ENCODE measurements at regions not wholly inside any gene's neighbourhood (a gene's known extent, or its start where the extent isn't known, plus 50 kb on each side); places are given as distances from the start of the nearest gene placed in this dataset.

DNA sequence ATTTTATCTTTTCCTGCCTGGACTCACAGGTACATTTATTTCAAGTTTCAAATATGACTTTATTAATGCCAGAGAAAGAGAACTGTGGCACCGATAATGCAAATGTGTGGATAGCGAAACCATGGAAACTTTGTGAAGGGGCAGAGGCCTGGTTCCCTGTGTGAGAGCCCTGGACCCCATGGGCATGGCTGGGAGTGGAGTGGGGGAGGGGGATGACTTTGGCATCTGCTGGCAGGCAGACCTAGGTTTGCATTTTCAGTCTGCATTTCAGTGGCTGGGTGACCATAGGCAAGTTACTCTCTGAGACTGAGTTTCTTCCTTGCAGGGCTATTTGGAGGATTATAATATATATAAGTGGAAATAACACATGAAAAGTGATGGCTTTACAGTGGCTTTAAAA, 163.8 kb upstream of the TMTC4 start:
- H3K9me3 Mint-ChIP-seq = no peaks in the 10 kb centered on the region
- peaks cover 1% of the 10 kb centered on the region for H3K36me3 Mint-ChIP-seq (ENCODE audit: insufficient read depth)
- no peaks in the 10 kb centered on the region for H3K4me1 Mint-ChIP-seq
- no peak overlapping the region for H3K4me3 Mint-ChIP-seq
- ATAC-seq (replicated peaks; ENCODE audit: extremely low read depth, poor library complexity, severe bottlenecking) (no peak), DNase-seq (ENCODE audit: low spot score in 2 of 2) (no peak)
- H3K27me3 Mint-ChIP-seq = peaks cover 42% of the 10 kb centered on the region
- H3K27ac Mint-ChIP-seq (ENCODE audit: low read depth) = no peak overlapping the region

DNA sequence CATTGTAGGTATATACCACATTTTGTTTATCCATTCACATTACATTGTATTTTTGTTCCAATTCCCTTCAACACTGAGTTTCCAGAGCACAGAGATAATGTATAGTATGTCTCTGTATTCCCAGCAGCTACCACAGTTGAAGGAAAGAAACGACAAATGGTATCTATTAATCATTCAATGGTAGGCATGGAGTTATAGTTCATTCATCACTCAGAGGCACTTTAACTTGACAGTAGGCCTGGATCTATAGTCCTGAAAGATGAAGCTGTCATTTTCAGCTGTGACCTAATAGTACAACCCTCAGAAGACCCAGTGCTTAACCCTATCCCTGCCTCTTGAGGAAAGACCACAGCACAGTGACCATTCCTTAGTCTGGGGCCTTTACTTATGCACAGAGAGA, 163.0 kb upstream of the TMTC4 start:
- Mint-ChIP-seq H3K4me1 (no peaks in the 10 kb centered on the region), H3K4me3 (no peak overlapping the region), H3K36me3 (ENCODE audit: insufficient read depth) (peaks cover 1% of the 10 kb centered on the region), H3K27me3 (peaks cover 42% of the 10 kb centered on the region), H3K27ac (ENCODE audit: low read depth) (no peak overlapping the region), H3K9me3 (no peaks in the 10 kb centered on the region)
- no peak for DNase-seq (ENCODE audit: low spot score in 2 of 2)
- no peak for ATAC-seq (replicated peaks; ENCODE audit: extremely low read depth, poor library complexity, severe bottlenecking)

DNA sequence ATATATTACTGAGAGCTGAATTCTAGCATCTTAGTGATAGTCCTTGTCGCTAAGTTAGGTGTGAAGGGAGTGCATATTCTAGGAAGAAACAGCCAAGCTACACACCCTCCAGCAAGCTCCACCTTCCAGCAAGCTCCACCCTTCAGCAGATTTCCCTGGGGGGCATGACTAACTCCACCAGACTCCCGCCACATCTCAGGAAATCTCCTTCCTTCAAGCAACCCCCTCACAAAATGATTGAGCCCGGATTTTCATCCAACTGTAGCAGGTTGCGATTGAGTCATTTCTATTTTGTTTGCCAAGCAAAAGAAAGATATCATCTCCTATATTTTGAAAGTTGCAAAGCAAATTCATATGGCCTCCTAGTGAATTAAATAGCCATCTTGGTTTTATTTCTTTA, 162.1 kb upstream of the TMTC4 start:
- H3K27me3 Mint-ChIP-seq = peaks cover 44% of the 10 kb centered on the region
- DNase-seq (ENCODE audit: low spot score in 2 of 2) (no peak), ATAC-seq (replicated peaks; ENCODE audit: extremely low read depth, poor library complexity, severe bottlenecking) (no peak)
- H3K27ac Mint-ChIP-seq (ENCODE audit: low read depth) = no peak overlapping the region
- no peaks in the 10 kb centered on the region for H3K9me3 Mint-ChIP-seq
- peaks cover 1% of the 10 kb centered on the region for H3K36me3 Mint-ChIP-seq (ENCODE audit: insufficient read depth)
- no peak overlapping the region for H3K4me3 Mint-ChIP-seq
- no peaks in the 10 kb centered on the region for H3K4me1 Mint-ChIP-seq

DNA sequence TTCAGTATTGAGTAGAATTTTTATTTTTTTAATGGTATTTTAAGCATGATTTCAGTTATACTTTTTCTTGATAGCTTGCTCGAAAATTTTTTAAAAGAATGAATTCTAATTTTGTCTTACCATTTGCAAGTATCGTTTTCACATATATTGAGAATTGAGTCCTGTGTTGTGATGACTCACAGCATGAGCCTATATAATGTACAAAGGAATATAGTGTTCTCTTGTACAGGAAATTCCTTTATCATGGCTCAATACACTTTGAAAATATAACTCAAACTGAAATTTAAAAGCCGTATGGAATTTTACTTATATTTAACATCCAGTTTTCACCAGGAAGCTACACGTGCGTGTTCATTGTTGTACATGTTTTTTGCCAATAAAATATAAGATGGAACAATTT, 161.1 kb upstream of the TMTC4 start:
- Mint-ChIP-seq H3K4me3 (no peak overlapping the region), H3K27me3 (peaks cover 50% of the 10 kb centered on the region), H3K4me1 (no peaks in the 10 kb centered on the region), H3K36me3 (ENCODE audit: insufficient read depth) (peaks cover 1% of the 10 kb centered on the region), H3K9me3 (no peaks in the 10 kb centered on the region), H3K27ac (ENCODE audit: low read depth) (no peak overlapping the region)
- no peak for DNase-seq (ENCODE audit: low spot score in 2 of 2)
- no peak for ATAC-seq (replicated peaks; ENCODE audit: extremely low read depth, poor library complexity, severe bottlenecking)

DNA sequence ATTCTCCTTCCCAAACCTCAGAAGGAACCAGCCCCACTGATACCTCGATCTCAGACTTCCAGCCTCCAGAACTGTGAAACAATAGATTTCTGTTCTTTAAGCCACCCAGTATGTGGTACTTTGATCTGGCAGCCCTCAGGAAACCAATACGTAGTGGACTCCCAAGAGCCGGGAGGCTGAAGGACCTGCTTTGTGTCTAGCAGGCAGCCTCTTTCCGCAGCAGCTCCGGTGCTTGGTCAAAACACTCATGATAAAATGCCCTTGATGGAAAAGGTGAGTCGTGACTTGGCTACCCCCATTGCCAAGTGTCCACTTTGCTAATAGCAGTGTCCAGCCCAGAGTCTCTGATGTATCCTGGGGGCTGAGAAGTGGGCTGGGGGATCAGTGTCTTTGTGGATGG, 158.8 kb upstream of the TMTC4 start:
- Mint-ChIP-seq H3K4me3 (no peak overlapping the region), H3K27me3 (peaks cover 61% of the 10 kb centered on the region), H3K4me1 (no peaks in the 10 kb centered on the region), H3K36me3 (ENCODE audit: insufficient read depth) (peaks cover 1% of the 10 kb centered on the region), H3K9me3 (no peaks in the 10 kb centered on the region), H3K27ac (ENCODE audit: low read depth) (no peak overlapping the region)
- DNase-seq (ENCODE audit: low spot score in 2 of 2) = no peak
- no peak for ATAC-seq (replicated peaks; ENCODE audit: extremely low read depth, poor library complexity, severe bottlenecking)

DNA sequence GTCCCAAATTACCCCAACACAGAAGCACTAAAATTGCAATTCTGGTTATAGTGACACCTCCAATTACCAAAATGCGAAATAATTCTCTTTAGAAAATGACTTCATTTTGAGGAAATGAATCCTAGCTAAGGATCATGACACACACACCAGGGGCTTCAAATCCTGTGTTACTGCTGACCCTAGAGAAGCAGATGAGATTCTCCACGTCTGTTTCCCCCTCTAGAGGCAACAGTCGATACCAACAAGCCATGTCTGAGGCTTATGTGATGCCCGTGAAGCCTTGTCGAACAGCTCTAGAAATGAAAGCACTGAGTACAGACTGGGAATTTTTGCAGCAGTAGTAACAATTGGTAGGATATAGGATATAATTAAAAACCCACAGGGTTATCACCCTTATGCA, 153.6 kb upstream of the TMTC4 start:
- Mint-ChIP-seq H3K27ac (ENCODE audit: low read depth) (no peak overlapping the region), H3K4me3 (no peak overlapping the region), H3K36me3 (ENCODE audit: insufficient read depth) (no peaks in the 10 kb centered on the region), H3K4me1 (no peaks in the 10 kb centered on the region), H3K27me3 (peaks cover 69% of the 10 kb centered on the region), H3K9me3 (no peaks in the 10 kb centered on the region)
- ATAC-seq (replicated peaks; ENCODE audit: extremely low read depth, poor library complexity, severe bottlenecking) = no peak
- DNase-seq (ENCODE audit: low spot score in 2 of 2) = no peak

DNA sequence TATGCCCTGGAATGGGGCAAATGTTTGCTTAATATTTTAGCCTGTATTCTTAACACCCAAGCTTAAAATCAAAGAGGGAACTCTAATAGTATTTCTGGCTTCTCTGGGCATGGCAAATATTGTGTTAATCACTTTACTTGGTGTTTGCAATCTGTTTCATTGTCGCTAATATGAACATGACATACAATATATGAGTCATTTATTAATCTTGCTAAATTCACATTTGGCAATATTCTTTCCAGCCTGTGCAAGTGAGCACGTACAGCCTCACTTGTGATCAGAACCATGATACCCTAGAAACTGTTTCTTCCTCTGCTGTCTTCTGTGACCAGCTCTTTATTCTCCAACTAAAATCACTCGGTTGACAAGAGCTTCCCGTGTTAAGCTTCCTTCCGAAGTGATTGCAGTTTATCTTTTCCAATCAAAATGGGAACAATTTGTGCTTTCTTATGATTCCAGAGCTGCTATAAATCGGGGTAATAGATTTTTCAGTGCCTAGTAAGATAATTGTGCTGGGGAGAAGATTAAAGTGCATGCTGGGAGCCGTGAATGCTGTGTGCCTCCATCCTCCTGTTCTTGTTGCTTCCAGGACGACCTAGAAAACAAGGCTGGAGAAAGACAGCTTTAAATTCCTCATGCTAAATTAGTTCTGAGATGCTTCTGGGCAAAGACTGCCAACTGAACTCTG, 153.0 kb upstream of the TMTC4 start:
- Mint-ChIP-seq H3K27ac (ENCODE audit: low read depth) (no peak overlapping the region), H3K9me3 (no peaks in the 10 kb centered on the region), H3K4me1 (no peaks in the 10 kb centered on the region), H3K36me3 (ENCODE audit: insufficient read depth) (no peaks in the 10 kb centered on the region), H3K27me3 (peaks cover 69% of the 10 kb centered on the region), H3K4me3 (no peak overlapping the region)
- ATAC-seq (replicated peaks; ENCODE audit: extremely low read depth, poor library complexity, severe bottlenecking) (no peak), DNase-seq (ENCODE audit: low spot score in 2 of 2) (no peak)

DNA sequence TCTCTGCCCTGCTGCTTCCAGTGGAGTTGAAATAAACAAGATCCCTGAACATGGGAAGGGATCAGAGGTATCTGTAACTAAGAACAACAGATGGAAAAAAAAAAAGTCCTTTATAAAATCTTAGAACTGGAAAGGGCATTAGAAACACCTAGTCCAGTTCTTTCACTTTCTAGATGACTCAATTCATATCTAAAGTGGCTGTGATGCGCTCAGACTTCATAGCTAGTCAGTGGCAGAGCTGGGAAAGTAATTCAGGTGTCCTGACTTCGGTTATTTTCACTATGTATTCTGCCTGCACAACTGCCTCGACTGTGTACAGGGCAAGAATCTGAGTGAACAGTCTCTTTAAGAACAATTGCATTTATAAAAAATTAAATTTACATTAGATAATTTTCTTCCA, 151.8 kb upstream of the TMTC4 start:
- ATAC-seq (replicated peaks; ENCODE audit: extremely low read depth, poor library complexity, severe bottlenecking) = no peak
- Mint-ChIP-seq H3K36me3 (ENCODE audit: insufficient read depth) (no peaks in the 10 kb centered on the region), H3K4me1 (no peaks in the 10 kb centered on the region), H3K27ac (ENCODE audit: low read depth) (no peak overlapping the region), H3K9me3 (no peaks in the 10 kb centered on the region), H3K27me3 (peaks cover 62% of the 10 kb centered on the region), H3K4me3 (no peak overlapping the region)
- DNase-seq (ENCODE audit: low spot score in 2 of 2) = no peak

DNA sequence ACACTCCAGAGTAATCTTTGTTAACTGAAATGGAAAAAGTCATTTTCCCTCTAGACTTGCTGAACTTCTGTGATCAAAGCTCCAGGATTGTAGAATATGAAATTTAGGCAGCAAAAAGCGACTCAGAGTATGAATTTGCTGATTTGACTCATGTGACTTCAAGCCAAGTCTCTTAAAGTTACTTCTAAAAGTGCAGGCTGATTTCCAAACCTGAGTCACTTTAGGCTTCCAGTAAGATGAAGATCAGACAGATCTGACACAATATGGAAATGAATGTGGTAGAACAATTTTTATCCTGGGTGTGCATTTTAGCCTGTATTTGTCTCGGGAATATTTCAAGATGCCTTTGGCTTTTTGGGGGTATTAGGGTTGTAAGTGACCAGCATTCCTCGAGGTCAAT, 151.0 kb upstream of the TMTC4 start:
- H3K4me3 Mint-ChIP-seq = no peak overlapping the region
- H3K27me3 Mint-ChIP-seq = peaks cover 58% of the 10 kb centered on the region
- no peaks in the 10 kb centered on the region for H3K4me1 Mint-ChIP-seq
- no peaks in the 10 kb centered on the region for H3K9me3 Mint-ChIP-seq
- H3K36me3 Mint-ChIP-seq (ENCODE audit: insufficient read depth) = no peaks in the 10 kb centered on the region
- ATAC-seq (replicated peaks; ENCODE audit: extremely low read depth, poor library complexity, severe bottlenecking) (no peak), DNase-seq (ENCODE audit: low spot score in 2 of 2) (no peak)
- H3K27ac Mint-ChIP-seq (ENCODE audit: low read depth) = no peak overlapping the region

DNA sequence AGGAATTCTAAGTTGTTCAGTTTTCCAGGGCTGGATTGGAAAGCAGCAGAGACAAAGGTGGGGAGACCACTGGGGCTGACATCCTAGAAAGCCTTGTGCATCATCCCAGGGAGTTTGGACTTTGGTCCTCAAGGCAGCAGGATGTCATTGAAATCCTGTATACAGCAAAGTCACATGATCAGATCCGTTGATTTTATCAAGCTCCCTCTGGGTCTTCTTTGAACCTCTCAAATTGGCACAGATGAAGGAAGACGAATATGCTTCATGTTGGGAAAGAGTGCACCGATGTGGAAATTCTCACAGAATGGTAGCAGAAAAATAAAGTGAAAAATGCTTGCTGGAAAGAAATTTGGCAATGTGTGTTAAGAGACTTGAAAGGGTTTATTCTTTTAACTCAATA, 149.8 kb upstream of the TMTC4 start:
- no peak overlapping the region for H3K4me3 Mint-ChIP-seq
- ATAC-seq (replicated peaks; ENCODE audit: extremely low read depth, poor library complexity, severe bottlenecking) (no peak), DNase-seq (ENCODE audit: low spot score in 2 of 2) (no peak)
- H3K27me3 Mint-ChIP-seq = peaks cover 59% of the 10 kb centered on the region
- H3K4me1 Mint-ChIP-seq = no peaks in the 10 kb centered on the region
- no peaks in the 10 kb centered on the region for H3K36me3 Mint-ChIP-seq (ENCODE audit: insufficient read depth)
- no peak overlapping the region for H3K27ac Mint-ChIP-seq (ENCODE audit: low read depth)
- H3K9me3 Mint-ChIP-seq = no peaks in the 10 kb centered on the region

DNA sequence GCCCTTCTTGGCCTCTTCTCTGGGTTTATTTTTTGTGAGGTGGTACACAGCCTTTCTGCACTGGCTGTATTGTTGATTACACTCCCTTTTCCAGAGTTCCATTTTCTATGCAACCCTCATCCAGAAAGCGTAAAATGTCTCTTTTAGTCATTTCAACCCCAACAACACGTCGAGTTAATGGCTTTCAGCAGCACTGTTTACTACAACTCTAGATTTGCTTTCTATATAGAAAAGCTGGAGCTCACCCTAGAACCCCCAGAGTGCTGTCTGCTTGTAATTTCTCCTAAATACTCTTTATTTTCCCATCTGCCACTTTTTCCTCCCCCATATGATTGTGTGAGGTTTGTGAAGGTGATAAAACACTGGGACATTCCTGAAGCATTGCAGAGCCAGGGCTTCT, 148.9 kb upstream of the TMTC4 start:
- Mint-ChIP-seq H3K27ac (ENCODE audit: low read depth) (no peak overlapping the region), H3K4me1 (no peaks in the 10 kb centered on the region), H3K36me3 (ENCODE audit: insufficient read depth) (no peaks in the 10 kb centered on the region), H3K27me3 (peaks cover 61% of the 10 kb centered on the region), H3K4me3 (no peak overlapping the region), H3K9me3 (no peaks in the 10 kb centered on the region)
- DNase-seq (ENCODE audit: low spot score in 2 of 2) (no peak), ATAC-seq (replicated peaks; ENCODE audit: extremely low read depth, poor library complexity, severe bottlenecking) (no peak)

DNA sequence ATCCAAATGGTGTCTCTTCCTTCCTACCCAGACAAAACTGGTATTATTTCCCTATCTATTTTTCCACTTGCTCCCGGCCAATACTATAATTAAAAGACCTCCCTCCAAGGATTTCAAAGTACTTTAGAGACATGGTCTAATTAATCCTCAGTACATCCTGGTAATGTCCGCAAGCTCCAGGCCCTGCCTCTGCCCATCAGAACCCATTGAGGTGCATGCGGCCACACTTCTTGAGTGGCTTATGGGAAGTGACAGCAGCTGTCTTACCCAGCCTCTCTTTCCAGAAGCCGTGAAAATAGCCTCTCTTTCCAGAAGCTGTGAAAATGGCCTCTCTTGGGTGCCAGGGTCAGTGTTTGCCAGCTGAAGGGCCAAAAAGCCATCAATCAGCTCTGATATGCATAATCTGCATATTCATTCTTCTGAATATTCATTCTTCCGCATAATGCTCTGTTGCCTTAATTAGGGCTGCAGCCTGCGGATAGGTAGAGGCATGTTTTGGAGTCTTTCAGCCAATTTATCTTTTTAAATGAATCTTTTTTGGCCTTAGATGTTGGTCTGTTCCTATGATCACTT, 148.4 kb upstream of the TMTC4 start:
- H3K9me3 Mint-ChIP-seq = no peaks in the 10 kb centered on the region
- no peak for ATAC-seq (replicated peaks; ENCODE audit: extremely low read depth, poor library complexity, severe bottlenecking)
- no peak for DNase-seq (ENCODE audit: low spot score in 2 of 2)

DNA sequence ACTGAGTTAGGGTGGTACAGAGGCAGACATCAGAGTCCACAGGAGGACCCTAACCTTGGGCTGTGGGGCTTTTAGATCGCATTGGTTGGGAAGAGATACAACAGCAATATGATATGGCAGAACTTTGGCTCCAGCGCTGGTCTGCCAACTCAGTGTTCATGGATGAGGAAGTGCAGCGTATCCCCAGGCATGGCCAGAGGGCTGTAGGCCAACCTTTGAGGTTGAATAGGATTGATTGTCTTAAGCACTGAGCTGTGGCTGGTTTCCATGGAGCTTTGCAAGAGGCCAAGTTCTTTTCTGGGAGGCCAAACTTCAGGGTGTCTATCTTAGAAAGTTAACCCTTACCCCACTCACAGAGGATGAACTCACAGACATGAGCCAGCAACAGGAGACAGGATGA, 144.1 kb upstream of the TMTC4 start:
- Mint-ChIP-seq H3K27me3 (peaks cover 72% of the 10 kb centered on the region), H3K27ac (ENCODE audit: low read depth) (no peak overlapping the region), H3K9me3 (no peaks in the 10 kb centered on the region), H3K36me3 (ENCODE audit: insufficient read depth) (no peaks in the 10 kb centered on the region), H3K4me3 (no peak overlapping the region), H3K4me1 (no peaks in the 10 kb centered on the region)
- DNase-seq (ENCODE audit: low spot score in 2 of 2) (no peak), ATAC-seq (replicated peaks; ENCODE audit: extremely low read depth, poor library complexity, severe bottlenecking) (no peak)

More for the DNA sequence above, 148.4 kb upstream of the TMTC4 start:
- Mint-ChIP-seq H3K36me3 (ENCODE audit: insufficient read depth) (no peaks in the 10 kb centered on the region), H3K4me3 (no peak overlapping the region), H3K27ac (ENCODE audit: low read depth) (no peak overlapping the region), H3K27me3 (peaks cover 66% of the 10 kb centered on the region), H3K4me1 (no peaks in the 10 kb centered on the region)

All from central memory CD8-positive, alpha-beta T cell (primary cell).